Activated naive CD8-positive, alpha-beta T cell treated with anti-CD3 and anti-CD28 coated beads, Interleukin-2, amount 50 U/mL, for 24 hours (primary cell): ENCODE measurements at regions not wholly inside any gene's neighbourhood (a gene's known extent, or its start where the extent isn't known, plus 50 kb on each side); places are given as distances from the start of the nearest gene placed in this dataset.
"Not testable (repeated sequence)": the region's sequence is repeated elsewhere in the genome, so short reads cannot be mapped to it uniquely, and the experiment has no call there.

Experiments
- ATAC-seq: fragments of 150-1000 bp; cut with Tn5 transposase; one replicate; pipeline ENCODE4 v1.10.0; 2021
- DNase-seq: peaks from one replicate; pipeline ENCODE4 v3.0.0; 2021
- H3K27ac Mint-ChIP-seq: one replicate; pipeline ENCODE4 v1.8.0; 2021; ENCODE audit warnings: mild to moderate bottlenecking, mixed read lengths
- H3K27me3 Mint-ChIP-seq: one replicate; pipeline ENCODE4 v1.8.0; 2021; ENCODE audit warnings: mixed read lengths
- H3K36me3 Mint-ChIP-seq: one replicate; pipeline ENCODE4 v1.8.0; 2021; ENCODE audit warnings: low read depth, mixed read lengths
- H3K4me1 Mint-ChIP-seq: one replicate; pipeline ENCODE4 v1.8.0; 2021; ENCODE audit warnings: mixed read lengths
- H3K4me3 Mint-ChIP-seq: one replicate; pipeline ENCODE4 v1.8.0; 2021; ENCODE audit warnings: mild to moderate bottlenecking, moderate library complexity, mixed read lengths
- H3K9me3 Mint-ChIP-seq: one replicate; pipeline ENCODE4 v1.8.0; 2021; ENCODE audit warnings: mixed read lengths

DNA sequence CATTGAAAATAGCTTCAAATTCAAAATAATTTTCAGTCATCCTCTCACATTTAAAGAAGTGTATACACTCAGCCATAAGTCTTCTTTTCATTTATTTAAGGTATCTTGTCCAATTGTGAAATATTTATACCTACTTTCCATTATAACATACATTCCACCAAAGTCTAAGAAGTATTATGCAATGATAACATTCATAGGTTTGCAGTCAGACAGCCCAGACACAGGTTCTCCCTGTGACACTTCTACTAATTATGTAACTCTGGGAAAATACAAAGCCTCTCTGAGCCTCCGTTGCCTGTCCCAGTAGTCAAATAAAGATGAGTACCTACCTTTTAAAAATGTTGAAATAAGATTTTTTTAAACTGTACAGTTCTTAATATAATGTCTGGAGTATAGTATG, 320.9 kb upstream of the RPS23 start:
- no peaks in the 10 kb centered on the region for H3K4me1 Mint-ChIP-seq
- H3K4me3 Mint-ChIP-seq: no peak overlapping the region
- no peak overlapping the region for H3K27ac Mint-ChIP-seq
- ATAC-seq: no peak
- no peak for DNase-seq
- H3K27me3 Mint-ChIP-seq: peaks cover 4% of the 10 kb centered on the region
- H3K36me3 Mint-ChIP-seq: no peaks in the 10 kb centered on the region
- no peaks in the 10 kb centered on the region for H3K9me3 Mint-ChIP-seq

- DNase-seq: no peak
- H3K36me3 Mint-ChIP-seq: no peaks in the 10 kb centered on the region
- H3K27me3 Mint-ChIP-seq: peaks cover 4% of the 10 kb centered on the region
- no peak overlapping the region for H3K27ac Mint-ChIP-seq
- ATAC-seq: no peak
- H3K4me3 Mint-ChIP-seq: no peak overlapping the region
- H3K4me1 Mint-ChIP-seq: no peaks in the 10 kb centered on the region
- no peaks in the 10 kb centered on the region for H3K9me3 Mint-ChIP-seq
Measured at GRCh38 chr5:82597437-82597836, 319.3 kb upstream of the RPS23 start.

GRCh38 chr5:82596451-82596850, 318.3 kb upstream of the RPS23 start:
- Mint-ChIP-seq H3K4me3 (no peak overlapping the region), H3K27ac (no peak overlapping the region), H3K27me3 (no peaks in the 10 kb centered on the region), H3K9me3 (no peaks in the 10 kb centered on the region), H3K36me3 (no peaks in the 10 kb centered on the region), H3K4me1 (no peaks in the 10 kb centered on the region)
- ATAC-seq (no peak), DNase-seq (no peak)

- peaks cover 1% of the 10 kb centered on the region for H3K27me3 Mint-ChIP-seq
- H3K4me1 Mint-ChIP-seq: no peaks in the 10 kb centered on the region
- no peak overlapping the region for H3K4me3 Mint-ChIP-seq
- H3K9me3 Mint-ChIP-seq: peaks cover 6% of the 10 kb centered on the region
- ATAC-seq (no peak), DNase-seq (no peak)
- H3K36me3 Mint-ChIP-seq: no peaks in the 10 kb centered on the region
- no peak overlapping the region for H3K27ac Mint-ChIP-seq
Measured at GRCh38 chr5:82595113-82595512, 317.0 kb upstream of the RPS23 start.

DNA sequence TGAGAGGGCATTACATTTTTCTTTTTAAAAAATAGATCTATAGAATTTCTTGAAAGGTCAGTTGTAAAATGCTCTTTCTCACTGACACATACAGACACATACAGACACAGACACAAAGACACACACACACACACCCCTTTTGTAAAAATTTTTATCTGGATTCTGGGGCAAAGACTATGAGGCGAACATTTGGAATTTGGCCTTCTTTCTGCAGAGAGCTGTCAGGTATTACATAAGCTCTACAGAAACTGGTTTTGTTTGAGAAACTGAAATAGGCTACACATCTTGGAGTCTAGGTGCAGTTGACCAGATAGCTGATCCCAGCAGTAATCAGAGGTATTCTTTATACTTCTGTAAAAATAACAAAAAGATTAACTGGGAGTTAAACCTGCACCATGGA, 315.9 kb upstream of the RPS23 start:
- Mint-ChIP-seq H3K27me3 (peaks cover 1% of the 10 kb centered on the region), H3K27ac (no peak overlapping the region), H3K9me3 (peaks cover 8% of the 10 kb centered on the region), H3K36me3 (no peaks in the 10 kb centered on the region), H3K4me3 (no peak overlapping the region), H3K4me1 (no peaks in the 10 kb centered on the region)
- no peak for DNase-seq
- ATAC-seq: no peak

DNA sequence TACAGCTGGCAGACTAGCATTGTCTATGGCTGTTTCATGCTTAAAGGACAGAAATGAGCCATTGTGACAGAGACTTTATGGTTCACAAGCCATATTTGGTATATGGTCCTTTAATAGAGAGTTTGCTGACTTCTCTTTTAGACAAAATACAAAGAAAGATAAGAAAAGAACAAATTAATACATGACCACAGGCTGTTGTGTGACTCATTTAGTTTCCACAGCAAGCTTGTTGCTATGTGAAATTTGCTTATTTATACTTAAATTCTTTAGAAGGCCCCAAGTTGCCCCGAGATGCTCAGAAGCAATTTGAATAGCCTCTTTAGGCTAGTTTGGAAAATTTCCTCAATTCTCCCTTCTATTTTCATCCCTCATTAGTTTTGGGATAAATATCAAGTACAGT, 315.3 kb upstream of the RPS23 start:
- Mint-ChIP-seq H3K9me3 (peaks cover 8% of the 10 kb centered on the region), H3K4me1 (no peaks in the 10 kb centered on the region), H3K36me3 (no peaks in the 10 kb centered on the region), H3K4me3 (no peak overlapping the region), H3K27ac (no peak overlapping the region), H3K27me3 (peaks cover 1% of the 10 kb centered on the region)
- DNase-seq (no peak), ATAC-seq (no peak)

DNA sequence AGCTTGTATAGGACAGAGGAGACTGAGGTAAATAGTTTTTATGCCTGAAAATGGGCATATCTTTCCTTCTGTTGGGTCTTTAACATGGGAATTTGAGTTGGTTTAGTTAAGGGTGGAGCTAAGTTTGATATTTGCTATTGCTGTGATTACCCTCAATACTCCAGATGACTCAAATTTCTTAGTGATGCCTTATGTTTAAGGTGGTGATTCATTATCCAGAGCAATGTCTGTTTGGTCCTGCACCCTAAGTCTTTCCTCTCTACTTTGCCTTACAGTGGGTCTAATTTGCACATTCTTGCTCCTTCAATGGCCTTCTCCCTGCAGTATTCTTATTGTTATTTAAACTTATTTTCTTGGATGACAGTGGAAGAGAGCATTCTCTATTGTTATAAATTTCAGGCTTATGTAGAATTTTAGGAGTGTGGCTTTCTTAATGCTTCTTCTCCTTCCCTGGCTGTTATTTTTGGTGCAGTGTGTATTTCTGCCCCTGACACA, 312.9 kb upstream of the RPS23 start:
- H3K9me3 Mint-ChIP-seq: peaks cover 8% of the 10 kb centered on the region
- H3K36me3 Mint-ChIP-seq: no peaks in the 10 kb centered on the region
- H3K4me3 Mint-ChIP-seq: no peak overlapping the region
- peaks cover 1% of the 10 kb centered on the region for H3K27me3 Mint-ChIP-seq
- DNase-seq: no peak
- H3K27ac Mint-ChIP-seq: no peak overlapping the region
- no peaks in the 10 kb centered on the region for H3K4me1 Mint-ChIP-seq
- no peak for ATAC-seq

- Mint-ChIP-seq H3K27ac (no peak overlapping the region), H3K27me3 (peaks cover 1% of the 10 kb centered on the region), H3K36me3 (no peaks in the 10 kb centered on the region), H3K4me1 (no peaks in the 10 kb centered on the region), H3K9me3 (peaks cover 8% of the 10 kb centered on the region), H3K4me3 (no peak overlapping the region)
- no peak for DNase-seq
- ATAC-seq: no peak
Measured at GRCh38 chr5:82590112-82590511, 312.0 kb upstream of the RPS23 start.

DNA sequence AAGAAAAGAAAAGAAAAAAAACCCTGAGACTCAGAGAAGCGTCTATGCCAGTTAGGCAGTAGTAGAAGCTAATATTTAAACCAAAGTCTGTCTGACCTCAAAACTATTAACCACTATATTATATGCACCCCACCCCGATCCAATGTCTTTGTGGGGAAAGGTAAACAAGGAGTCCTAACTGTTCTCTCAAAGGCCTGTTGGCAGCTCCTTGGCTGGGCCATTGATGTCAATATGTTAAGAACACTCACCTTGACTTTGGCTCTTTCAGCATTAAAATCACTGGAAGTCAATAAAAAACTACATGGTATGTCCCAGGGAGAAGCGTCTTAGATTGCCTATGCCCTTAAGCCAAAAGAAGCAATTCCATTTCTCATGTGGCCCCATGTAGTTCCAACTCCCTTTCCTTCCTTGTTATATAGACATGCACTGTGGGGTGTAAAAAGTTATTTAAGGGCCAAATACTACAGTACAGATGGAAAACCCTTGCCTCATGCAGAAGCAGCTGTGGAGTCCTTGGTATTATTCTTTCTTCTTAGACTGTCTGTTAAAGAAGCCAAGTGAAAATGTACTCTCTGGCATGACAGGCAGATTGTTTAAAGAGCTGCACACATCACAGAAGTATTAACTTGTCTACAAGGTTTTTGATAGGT, 308.6 kb upstream of the RPS23 start:
- peaks cover 1% of the 10 kb centered on the region for H3K27me3 Mint-ChIP-seq
- H3K4me1 Mint-ChIP-seq: no peaks in the 10 kb centered on the region
- no peak for DNase-seq
- no peaks in the 10 kb centered on the region for H3K36me3 Mint-ChIP-seq
- H3K9me3 Mint-ChIP-seq: peaks cover 13% of the 10 kb centered on the region
- H3K27ac Mint-ChIP-seq: no peak overlapping the region
- H3K4me3 Mint-ChIP-seq: no peak overlapping the region
- no peak for ATAC-seq

DNA sequence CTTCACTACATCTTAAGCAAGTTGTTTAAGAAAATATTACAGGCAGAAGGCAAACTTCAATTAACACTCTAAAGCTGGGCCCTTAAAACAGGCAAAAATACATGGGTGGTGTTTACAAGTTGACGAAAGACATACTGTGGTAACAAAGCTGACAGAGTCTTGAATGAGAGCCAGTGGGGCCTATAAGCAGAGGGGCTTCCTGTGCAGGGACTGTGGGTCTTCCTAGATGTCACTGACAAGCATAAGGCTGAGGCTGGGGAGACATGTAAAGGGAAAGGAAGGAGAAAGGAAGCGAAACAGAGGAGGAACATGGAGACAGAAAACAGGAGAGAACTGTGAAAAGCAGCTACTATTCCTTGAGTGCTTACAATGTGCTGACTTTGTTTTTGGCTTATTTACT, 308.0 kb upstream of the RPS23 start:
- no peak for DNase-seq
- H3K27ac Mint-ChIP-seq: no peak overlapping the region
- no peaks in the 10 kb centered on the region for H3K36me3 Mint-ChIP-seq
- H3K4me1 Mint-ChIP-seq: no peaks in the 10 kb centered on the region
- no peak overlapping the region for H3K4me3 Mint-ChIP-seq
- peaks cover 13% of the 10 kb centered on the region for H3K9me3 Mint-ChIP-seq
- peaks cover 1% of the 10 kb centered on the region for H3K27me3 Mint-ChIP-seq
- no peak for ATAC-seq

- H3K36me3 Mint-ChIP-seq: no peaks in the 10 kb centered on the region
- ATAC-seq (no peak), DNase-seq (no peak)
- H3K27ac Mint-ChIP-seq: no peak overlapping the region
- no peaks in the 10 kb centered on the region for H3K4me1 Mint-ChIP-seq
- H3K9me3 Mint-ChIP-seq: peaks cover 13% of the 10 kb centered on the region
- H3K27me3 Mint-ChIP-seq: no peaks in the 10 kb centered on the region
- no peak overlapping the region for H3K4me3 Mint-ChIP-seq
Measured at GRCh38 chr5:82584631-82585030, 306.5 kb upstream of the RPS23 start.

- H3K4me1 Mint-ChIP-seq, H3K27ac Mint-ChIP-seq, DNase-seq, H3K4me3 Mint-ChIP-seq, ATAC-seq, H3K27me3 Mint-ChIP-seq, H3K36me3 Mint-ChIP-seq: not testable (repeated sequence)
- H3K9me3 Mint-ChIP-seq: peaks cover 13% of the 10 kb centered on the region
Measured at GRCh38 chr5:82583331-82583730, 305.2 kb upstream of the RPS23 start.

DNA sequence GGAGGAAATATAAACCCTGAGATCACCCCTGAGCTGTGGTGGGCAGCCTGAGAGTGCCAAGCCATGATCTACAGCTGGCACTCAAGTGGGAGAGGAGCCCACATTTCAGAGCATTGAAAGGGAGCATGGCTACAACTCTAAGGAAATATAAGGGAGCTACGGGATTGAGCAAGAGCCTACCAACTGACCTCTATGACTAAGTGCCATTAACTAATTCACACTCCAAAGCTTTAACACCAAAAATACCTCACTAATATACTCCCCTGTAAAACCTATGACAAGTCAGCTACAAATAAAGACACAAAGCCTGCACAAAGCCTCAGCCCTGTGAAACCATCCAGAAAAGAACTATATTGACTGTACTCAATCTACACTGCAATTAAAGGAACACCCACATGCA, 286.8 kb upstream of the RPS23 start:
- no peak overlapping the region for H3K4me3 Mint-ChIP-seq
- H3K9me3 Mint-ChIP-seq: no peaks in the 10 kb centered on the region
- peaks cover 2% of the 10 kb centered on the region for H3K27me3 Mint-ChIP-seq
- H3K27ac Mint-ChIP-seq: no peak overlapping the region
- H3K36me3 Mint-ChIP-seq: no peaks in the 10 kb centered on the region
- ATAC-seq (no peak), DNase-seq (no peak)
- no peaks in the 10 kb centered on the region for H3K4me1 Mint-ChIP-seq

- no peak for ATAC-seq
- no peak for DNase-seq
- Mint-ChIP-seq H3K9me3 (no peaks in the 10 kb centered on the region), H3K4me1 (no peaks in the 10 kb centered on the region), H3K27me3 (peaks cover 2% of the 10 kb centered on the region), H3K27ac (no peak overlapping the region), H3K36me3 (no peaks in the 10 kb centered on the region), H3K4me3 (no peak overlapping the region)
Measured at GRCh38 chr5:82563745-82564144, 285.6 kb upstream of the RPS23 start.

DNA sequence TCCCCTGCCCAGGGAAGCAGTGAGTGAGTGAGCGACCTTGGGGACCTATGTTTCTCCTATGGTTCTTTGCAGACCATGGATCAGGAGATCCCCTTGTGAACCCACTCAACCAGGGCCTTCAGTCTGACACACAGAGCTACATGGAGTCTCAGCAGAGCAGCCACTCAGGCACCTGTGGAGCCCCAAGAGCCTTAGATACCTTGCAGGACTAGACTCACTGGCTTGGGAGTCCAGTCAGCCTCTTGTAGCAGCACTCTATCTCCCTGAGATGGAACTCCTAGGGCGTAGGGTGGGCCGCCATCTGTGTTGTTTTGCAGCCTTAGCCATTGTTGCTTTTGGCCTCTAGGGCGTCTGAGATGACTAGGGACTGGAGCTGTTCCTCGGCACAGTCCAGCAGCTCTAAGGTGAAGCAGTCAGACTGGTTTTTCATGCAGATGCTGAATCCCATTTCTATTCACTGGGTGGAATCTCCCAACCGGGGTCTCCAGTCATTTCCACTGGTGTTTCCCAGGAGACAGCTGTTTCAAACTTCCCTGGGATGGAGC, 284.6 kb upstream of the RPS23 start:
- Mint-ChIP-seq H3K27ac (no peak overlapping the region), H3K36me3 (no peaks in the 10 kb centered on the region), H3K9me3 (peaks cover 3% of the 10 kb centered on the region), H3K27me3 (peaks cover 2% of the 10 kb centered on the region), H3K4me3 (no peak overlapping the region), H3K4me1 (no peaks in the 10 kb centered on the region)
- ATAC-seq (no peak), DNase-seq (no peak)

DNA sequence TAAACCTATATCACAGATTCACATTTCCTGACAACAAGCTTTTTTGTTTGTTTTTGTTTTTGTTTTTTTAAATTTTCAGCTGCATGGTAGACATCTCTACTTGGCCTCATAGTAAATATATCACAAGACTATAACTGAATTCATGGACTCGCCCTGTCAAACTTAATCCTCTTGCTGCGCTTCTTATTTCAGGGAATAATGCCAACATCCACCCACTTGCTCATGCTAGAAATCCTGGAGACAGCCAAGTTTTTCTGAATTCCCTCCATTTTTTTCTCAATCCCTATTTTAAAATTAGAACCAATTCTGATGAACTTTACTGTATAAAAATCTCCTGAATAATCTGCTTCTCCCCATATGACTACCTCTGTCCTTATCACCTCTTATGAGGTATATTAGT, 283.6 kb upstream of the RPS23 start:
- H3K4me1 Mint-ChIP-seq: no peaks in the 10 kb centered on the region
- no peaks in the 10 kb centered on the region for H3K36me3 Mint-ChIP-seq
- H3K27ac Mint-ChIP-seq: no peak overlapping the region
- ATAC-seq (no peak), DNase-seq (no peak)
- H3K4me3 Mint-ChIP-seq: no peak overlapping the region
- peaks cover 8% of the 10 kb centered on the region for H3K9me3 Mint-ChIP-seq
- peaks cover 2% of the 10 kb centered on the region for H3K27me3 Mint-ChIP-seq
